Midbrain (tissue), 1 donor: ENCODE measurements at regions not wholly inside any gene's neighbourhood (a gene's known extent, or its start where the extent isn't known, plus 50 kb on each side); places are given as distances from the start of the nearest gene placed in this dataset.

Experiments
- DNase-seq: peaks from one replicate; lab custom pipeline; 2025; lab: John Stamatoyannopoulos, UW

- DNase-seq, result no peak
Observed at GRCh38 chr10:4662576-4663161, 163.3 kb upstream of the AKR1E2 start.

DNA sequence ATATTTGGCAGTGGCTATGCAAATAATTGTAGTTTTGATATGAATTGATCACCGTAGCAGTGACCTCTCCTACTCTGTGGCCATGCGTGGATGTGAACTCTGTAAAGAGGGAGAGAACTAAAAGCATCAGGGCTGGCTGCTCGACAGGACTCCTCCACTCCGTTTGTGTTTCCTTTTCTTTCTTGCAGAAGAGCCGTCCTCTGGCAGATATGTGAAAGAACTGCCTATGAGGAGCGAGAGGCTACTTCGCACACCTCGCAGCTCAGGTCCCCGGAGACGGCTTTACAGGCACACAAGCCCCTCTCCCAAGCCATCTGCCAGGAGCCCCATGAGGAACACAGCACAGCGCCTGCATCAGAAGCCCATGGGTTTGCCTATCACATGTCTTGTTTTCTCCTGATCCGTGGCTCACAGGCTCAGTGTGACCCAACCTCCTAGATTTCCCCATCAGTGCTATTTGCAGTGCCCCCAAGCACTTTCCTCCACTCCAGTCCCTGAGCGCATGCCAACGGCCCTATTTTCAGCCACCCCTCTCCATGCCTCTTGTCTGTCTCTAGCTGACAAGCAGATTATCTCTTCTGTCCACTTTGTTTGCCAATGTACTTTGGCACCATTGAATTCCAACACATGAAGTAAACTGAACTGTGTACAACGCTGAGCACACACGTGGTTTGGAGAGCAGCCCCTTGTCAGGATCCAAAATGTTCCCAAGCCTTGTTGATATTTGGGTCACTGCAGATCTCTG is 164.3 kb upstream of the AKR1E2 start:
- no peak for DNase-seq

- DNase-seq, result peak; percentile 7
Observed at GRCh38 chr10:4658777-4659176, 167.2 kb upstream of the AKR1E2 start.

DNA sequence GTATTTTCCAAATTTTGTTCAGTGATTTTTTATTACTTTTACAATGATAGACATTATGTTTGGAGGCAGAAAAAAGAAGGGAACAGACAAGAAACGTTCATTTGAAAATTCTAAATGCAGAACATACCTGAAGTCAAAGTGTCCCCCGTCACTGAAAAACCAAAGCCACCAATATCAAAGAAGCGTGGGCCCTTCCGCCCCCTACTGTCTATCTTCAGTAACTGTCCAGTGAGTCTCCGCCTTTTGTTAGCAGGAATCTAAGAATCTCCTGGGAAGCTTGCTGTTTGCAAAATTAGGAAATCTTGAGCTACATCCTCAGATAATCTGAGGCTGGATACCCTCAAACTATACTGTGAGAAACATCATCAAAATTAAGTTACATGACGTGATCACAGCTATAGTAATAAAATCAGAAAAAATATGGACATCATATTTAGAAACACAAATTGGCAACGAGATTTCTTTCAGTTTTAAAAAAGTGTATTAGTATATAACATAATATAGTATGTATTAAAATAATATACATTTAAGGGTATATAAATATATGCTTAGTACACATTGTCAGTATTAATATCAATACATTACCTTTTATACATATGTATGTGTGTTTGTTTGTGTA is 169.3 kb upstream of the AKR1E2 start:
- DNase-seq, result peak; percentile 53

DNA sequence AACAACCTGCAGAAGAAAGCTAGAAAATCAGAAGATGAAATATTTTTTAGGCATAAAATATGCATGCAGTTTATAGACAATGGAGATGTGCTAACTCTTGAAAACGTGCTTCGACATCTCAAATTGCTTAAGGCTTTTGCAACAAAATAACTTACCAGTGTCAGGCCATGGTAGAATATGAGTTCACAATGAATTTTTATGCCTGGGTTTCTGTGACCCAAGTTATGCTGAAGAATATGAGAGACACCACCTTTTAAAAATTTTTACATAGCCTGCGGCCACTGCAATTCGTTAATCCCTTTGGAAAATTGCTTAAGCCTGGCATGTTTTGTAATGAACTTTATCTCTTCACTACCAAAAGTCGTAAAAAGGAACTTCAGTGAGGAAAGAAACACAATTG is 170.1 kb upstream of the AKR1E2 start:
- DNase-seq, result no peak

DNA sequence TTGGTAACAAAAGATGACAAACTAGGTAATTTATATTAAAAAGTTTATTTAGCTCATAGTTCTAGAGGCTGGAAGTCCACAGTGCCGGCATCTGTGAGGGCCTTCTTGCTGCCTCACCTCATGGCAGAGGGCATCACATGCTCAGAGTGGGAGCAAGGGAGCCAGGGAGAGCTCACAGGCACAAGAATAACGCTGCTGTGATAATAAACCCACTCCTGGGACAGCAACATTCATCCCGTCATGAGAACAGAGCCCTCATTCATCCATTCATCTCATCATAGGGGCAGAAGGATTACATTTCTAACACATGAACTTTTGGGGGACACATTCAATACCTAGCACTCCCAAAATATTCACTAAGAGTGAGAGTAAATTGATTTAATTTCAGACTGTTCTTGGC is 170.6 kb upstream of the AKR1E2 start:
- no peak for DNase-seq

DNA sequence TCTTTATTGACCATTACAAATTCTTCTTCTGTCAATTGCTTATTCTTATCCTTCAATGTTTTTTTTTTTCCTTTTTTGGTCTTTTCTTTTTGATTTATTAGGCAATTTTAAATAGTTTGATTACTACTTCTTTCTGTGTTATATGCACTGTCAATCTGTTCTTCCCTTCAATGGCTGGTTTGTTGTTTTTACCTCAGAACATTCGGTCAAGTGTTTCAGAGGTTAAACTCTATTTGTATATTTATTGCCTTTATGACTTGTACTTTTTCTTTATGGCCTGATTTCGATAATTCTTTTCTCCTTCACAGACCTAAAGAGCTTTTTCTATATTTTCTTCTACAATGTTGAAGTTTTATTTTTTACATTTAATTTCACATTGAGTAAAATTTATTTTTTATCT is 171.5 kb upstream of the AKR1E2 start:
- no peak for DNase-seq

- no peak for DNase-seq
Observed at GRCh38 chr10:4653160-4653559, 172.8 kb upstream of the AKR1E2 start.

- no peak for DNase-seq
Observed at GRCh38 chr10:4652111-4653010, 173.6 kb upstream of the AKR1E2 start.

- DNase-seq, result no peak
Observed at GRCh38 chr10:4651404-4652037, 174.5 kb upstream of the AKR1E2 start.

DNA sequence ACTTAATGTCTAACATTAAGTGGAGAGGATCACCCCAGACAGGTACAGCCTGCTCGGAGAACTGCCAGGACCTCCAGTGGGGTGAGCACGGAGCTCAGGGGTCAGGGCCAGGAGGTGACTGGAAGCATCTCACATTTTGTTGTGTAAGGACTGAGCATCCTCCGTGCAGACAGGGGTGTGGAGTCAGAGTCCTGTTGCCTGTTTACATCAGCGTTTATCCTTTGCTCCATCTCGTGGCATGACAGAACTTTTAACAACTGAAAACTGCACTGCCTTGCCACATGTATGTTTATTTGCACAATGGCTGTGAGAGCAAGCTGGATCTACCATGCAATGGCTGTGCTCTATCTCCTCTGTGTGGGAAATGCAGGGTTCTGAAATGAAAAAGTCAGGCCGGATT is 175.4 kb upstream of the AKR1E2 start:
- DNase-seq, result no peak

DNA sequence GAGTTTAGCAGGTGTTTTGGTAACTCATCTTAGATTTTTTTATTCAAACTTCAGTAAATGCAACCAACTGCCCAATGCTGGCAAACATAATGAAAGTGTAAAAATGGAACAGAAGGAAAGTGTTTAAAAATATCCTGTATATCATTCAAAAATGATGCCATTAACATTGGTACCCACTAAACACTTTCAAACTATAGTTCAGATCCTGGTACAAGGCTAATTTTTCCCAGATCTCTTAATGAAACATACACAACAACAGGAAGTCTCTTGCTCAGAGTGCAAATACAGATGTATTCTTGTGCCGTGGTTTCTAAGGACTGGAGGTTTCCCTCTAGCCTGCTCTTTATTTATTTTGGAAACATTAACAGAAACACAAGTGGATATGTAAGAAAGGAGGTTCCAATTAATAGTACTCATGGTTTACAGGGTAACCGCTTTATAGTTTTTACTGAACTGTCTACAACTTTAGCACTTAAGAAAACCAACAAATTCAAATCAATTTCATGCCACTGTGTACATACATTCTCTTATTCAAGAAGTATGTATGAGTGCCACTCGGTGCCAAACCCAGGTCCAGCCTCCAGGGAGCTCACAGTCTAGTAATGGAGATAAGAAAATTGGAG is 176.0 kb upstream of the AKR1E2 start:
- DNase-seq, result no peak

DNA sequence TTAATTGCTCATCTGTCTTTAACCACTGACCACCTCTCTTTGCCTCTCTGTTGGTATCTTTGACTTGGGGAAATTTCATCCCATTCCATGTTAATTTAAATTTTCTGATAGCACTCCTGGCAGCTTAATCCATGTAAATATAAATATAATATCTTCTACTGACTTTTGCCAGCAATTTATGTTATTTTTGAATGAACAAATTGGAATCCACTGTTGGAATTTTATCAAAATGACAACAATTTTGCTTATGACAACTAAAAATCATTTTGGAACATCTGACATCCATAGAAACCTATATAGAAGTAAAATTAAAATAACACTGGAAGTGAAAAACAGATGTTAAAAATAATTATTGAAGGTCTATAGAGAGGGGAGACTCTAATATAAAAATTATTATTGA is 176.5 kb upstream of the AKR1E2 start:
- DNase-seq, result no peak

DNA sequence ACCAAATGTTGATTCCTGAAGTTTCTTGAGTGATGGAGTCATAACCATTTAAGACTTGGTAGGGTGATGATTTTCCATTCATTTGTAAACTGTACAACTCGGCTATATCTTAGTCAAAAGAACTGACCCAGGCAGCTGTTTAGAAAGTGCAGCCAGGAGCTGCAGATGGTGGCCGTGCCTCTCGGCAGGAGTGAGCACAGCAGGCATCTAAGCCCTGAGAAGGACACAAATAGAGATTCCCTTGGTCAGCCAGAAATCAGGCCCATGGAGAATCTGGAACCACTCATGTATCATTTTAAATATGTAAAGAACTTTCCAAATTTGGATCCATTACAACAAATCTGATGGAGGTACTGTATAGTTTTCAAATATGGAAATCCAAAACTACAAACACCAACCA is 177.0 kb upstream of the AKR1E2 start:
- DNase-seq, result no peak

DNA sequence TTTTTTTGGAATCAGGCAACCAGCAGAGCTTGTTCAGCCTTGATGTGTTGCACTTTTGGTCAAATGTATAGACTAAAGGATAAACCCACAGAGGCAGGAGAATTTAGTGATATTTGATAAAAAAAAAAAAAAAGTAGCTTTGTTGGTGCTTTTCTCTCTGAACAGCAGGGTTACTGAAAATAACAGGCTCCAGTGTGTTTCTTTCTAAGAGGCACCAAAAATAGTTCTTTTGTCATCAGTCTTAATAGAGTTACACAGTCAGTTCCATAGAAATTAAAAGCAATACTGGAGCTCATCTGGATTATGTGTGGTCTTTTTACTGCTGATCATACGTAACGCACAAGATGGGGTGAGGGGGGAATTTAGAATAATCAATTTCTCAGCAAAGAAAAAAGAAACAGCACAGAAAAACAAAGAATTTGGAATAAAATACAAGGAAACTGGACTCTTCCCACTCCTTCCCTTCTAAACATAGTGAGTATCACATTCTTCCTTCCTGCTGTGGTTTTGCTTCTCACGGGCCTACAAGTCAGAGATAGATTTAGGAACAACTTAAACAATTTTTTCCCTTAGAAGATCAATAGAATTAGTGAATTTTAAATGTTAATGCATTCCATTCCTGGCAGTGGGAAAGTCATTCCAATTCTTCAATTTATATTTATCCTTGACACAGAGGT is 178.8 kb upstream of the AKR1E2 start:
- no peak for DNase-seq

DNA sequence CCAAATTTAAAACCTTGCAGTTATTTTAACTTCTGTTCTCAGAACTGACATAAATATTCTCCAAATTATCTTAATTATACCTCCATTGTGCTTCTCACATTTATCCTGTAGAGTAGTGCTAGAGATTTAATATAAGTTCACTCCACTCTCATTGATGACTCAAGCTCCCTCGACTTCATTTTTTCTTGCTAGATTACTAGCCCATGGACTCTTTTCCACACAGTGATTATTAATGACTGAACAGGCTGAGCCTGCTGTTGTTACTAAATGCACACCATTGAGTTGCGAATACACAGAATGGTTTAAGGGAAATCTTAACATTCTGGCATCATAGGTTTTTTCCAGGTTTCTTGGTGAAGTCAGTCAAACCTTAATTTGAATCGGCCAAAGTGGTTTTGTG is 179.5 kb upstream of the AKR1E2 start:
- DNase-seq, result no peak

- DNase-seq, result no peak
Observed at GRCh38 chr10:4645836-4646235, 180.2 kb upstream of the AKR1E2 start.

DNA sequence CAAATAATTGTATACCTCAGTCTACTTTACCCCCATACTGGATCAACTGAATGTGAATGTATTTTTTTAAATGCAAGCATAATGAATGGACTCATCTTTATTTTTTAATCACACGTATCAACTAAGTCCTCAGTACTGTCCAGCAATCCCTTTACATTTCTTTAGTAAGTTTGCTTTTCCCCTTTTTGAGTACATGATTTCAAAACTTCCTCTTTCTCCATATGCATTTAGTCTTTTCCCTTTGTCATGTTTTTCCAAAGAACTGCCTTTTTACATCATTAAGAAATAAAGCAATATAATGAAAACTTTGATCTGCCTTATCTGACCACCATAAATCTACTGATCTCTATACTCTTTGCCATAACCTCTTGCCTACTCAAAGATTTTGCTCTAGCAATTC is 182.5 kb upstream of the AKR1E2 start:
- DNase-seq, result no peak

GRCh38 chr10:4639960-4640359 is 186.0 kb upstream of the AKR1E2 start:
- DNase-seq, result peak; percentile 26

GRCh38 chr10:4638099-4638498 is 187.9 kb upstream of the AKR1E2 start:
- no peak for DNase-seq

DNA sequence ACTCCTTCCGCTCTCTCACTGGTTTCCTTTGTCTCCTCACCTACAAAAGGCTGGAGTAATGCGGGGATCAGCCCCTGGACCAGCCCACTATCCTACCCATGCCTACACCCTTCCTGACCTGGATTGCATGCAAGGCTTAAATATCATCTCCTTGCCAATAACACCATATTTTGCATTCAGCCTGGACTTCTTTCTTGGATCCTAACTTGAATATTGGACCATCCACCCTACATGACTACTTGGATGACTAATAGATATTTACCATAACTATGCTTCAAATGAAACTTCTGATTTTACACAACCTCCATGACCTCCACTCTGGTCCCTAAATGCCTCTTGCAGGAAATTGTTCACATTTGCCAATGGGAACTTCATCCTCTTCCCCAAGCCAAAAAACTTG is 188.3 kb upstream of the AKR1E2 start:
- no peak for DNase-seq
